Stromal cell of bone marrow (primary cell): ENCODE measurements at regions not wholly inside any gene's neighbourhood (a gene's known extent, or its start where the extent isn't known, plus 50 kb on each side); places are given as distances from the start of the nearest gene placed in this dataset.
A peak's percentile ranks its signal among the peaks of the same experiment; 100 is the strongest.

Experiments
- DNase-seq: peaks from one replicate; pipeline ENCODE4 v3.0.0-alpha.2; 2012; ENCODE audit warnings: low read depth

- DNase-seq, result no peak
These were observed 50.3 kb upstream of the CBFA2T3 start for GRCh38 chr16:89027281-89027680.

GRCh38 chr16:89031715-89032659 lies 55.0 kb upstream of the CBFA2T3 start:
- DNase-seq, result no peak

- no peak for DNase-seq
These were observed 56.3 kb upstream of the CBFA2T3 start for GRCh38 chr16:89033304-89033703.

GRCh38 chr16:89033796-89034572 lies 57.0 kb upstream of the CBFA2T3 start:
- no peak for DNase-seq

- no peak for DNase-seq
These were observed 57.6 kb upstream of the CBFA2T3 start for GRCh38 chr16:89034573-89034961.

- no peak for DNase-seq
These were observed 58.1 kb upstream of the CBFA2T3 start for GRCh38 chr16:89034971-89035668.

- DNase-seq, result no peak
These were observed 57.7 kb upstream of the ACSF3 start for GRCh38 chr16:89035669-89036570.

GRCh38 chr16:89036776-89037175 lies 56.9 kb upstream of the ACSF3 start:
- no peak for DNase-seq

- peak; percentile 6 for DNase-seq
These were observed 56.1 kb upstream of the ACSF3 start for GRCh38 chr16:89037261-89038152.

GRCh38 chr16:89038221-89038721 lies 55.4 kb upstream of the ACSF3 start:
- no peak for DNase-seq

GRCh38 chr16:89038811-89039735 lies 54.6 kb upstream of the ACSF3 start:
- no peak for DNase-seq

GRCh38 chr16:89039756-89040155 lies 53.9 kb upstream of the ACSF3 start:
- no peak for DNase-seq

GRCh38 chr16:89040391-89040790 lies 53.3 kb upstream of the ACSF3 start:
- no peak for DNase-seq

- no peak for DNase-seq
These were observed 52.6 kb upstream of the ACSF3 start for GRCh38 chr16:89040861-89041570.

GRCh38 chr16:89041571-89042481 lies 51.8 kb upstream of the ACSF3 start:
- no peak for DNase-seq

- no peak for DNase-seq
These were observed 50.7 kb upstream of the ACSF3 start for GRCh38 chr16:89042711-89043551.
